Mesenteric fat pad (tissue), 1 donor: ENCODE measurements at regions not wholly inside any gene's neighbourhood (a gene's known extent, or its start where the extent isn't known, plus 50 kb on each side); places are given as distances from the start of the nearest gene placed in this dataset.
"Not testable (repeated sequence)": the region's sequence is repeated elsewhere in the genome, so short reads cannot be mapped to it uniquely, and the experiment has no call there.

Experiments
- DNase-seq: peaks from one replicate; pipeline ENCODE4 v3.0.0-alpha.2; 2020; ENCODE audit warnings: low spot score
- donor health status: DM: yes; HTN: yes; CAD: no.

GRCh38 chr9:126056312-126057021 is 270.2 kb upstream of the MVB12B start:
- DNase-seq: no peak

- DNase-seq: no peak
These were observed 269.4 kb upstream of the MVB12B start for GRCh38 chr9:126057121-126057825.

GRCh38 chr9:126058011-126058531 is 268.6 kb upstream of the MVB12B start:
- no peak for DNase-seq

- DNase-seq: no peak
These were observed 268.0 kb upstream of the MVB12B start for GRCh38 chr9:126058591-126058990.

GRCh38 chr9:126061575-126061974 is 265.1 kb upstream of the MVB12B start:
- DNase-seq: no peak

GRCh38 chr9:126062158-126062886 is 264.3 kb upstream of the MVB12B start:
- no peak for DNase-seq

- no peak for DNase-seq
These were observed 263.3 kb upstream of the MVB12B start for GRCh38 chr9:126063326-126063725.

- DNase-seq: no peak
These were observed 260.5 kb upstream of the MVB12B start for GRCh38 chr9:126066131-126066530.

GRCh38 chr9:126067031-126067734 is 259.4 kb upstream of the MVB12B start:
- DNase-seq: no peak

GRCh38 chr9:126068534-126069230 is 257.9 kb upstream of the MVB12B start:
- DNase-seq: no peak

- DNase-seq: no peak
These were observed 257.2 kb upstream of the MVB12B start for GRCh38 chr9:126069400-126069955.

- no peak for DNase-seq
These were observed 256.5 kb upstream of the MVB12B start for GRCh38 chr9:126070058-126070655.

- DNase-seq: no peak
These were observed 255.4 kb upstream of the MVB12B start for GRCh38 chr9:126071076-126071750.

GRCh38 chr9:126077656-126078055 is 249.0 kb upstream of the MVB12B start:
- not testable (repeated sequence) for DNase-seq

- DNase-seq: no peak
These were observed 246.0 kb upstream of the MVB12B start for GRCh38 chr9:126080641-126081040.

- DNase-seq: no peak
These were observed 244.9 kb upstream of the MVB12B start for GRCh38 chr9:126081746-126082145.

GRCh38 chr9:126084008-126084407 is 242.6 kb upstream of the MVB12B start:
- no peak for DNase-seq

GRCh38 chr9:126084696-126085095 is 241.9 kb upstream of the MVB12B start:
- DNase-seq: no peak

GRCh38 chr9:126085170-126085569 is 241.5 kb upstream of the MVB12B start:
- no peak for DNase-seq
